GM10266 (cell line): ENCODE measurements at regions not wholly inside any gene's neighbourhood (a gene's known extent, or its start where the extent isn't known, plus 50 kb on each side); places are given as distances from the start of the nearest gene placed in this dataset.

Experiments
- DNase-seq: peaks from one replicate; pipeline ENCODE4 v3.0.0; 2012; ENCODE audit errors: extremely low spot score
- CTCF ChIP-seq: IDR thresholded peaks from 2 replicates; pipeline ENCODE4 v1.5.1; 2012; ENCODE audit warnings: mild to moderate bottlenecking, low read depth; ENCODE audit not compliant: control insufficient read depth, insufficient read depth; ENCODE audit errors: missing control alignments

- DNase-seq = no peak
- no peak for TF ChIP-seq CTCF
Observed at GRCh38 chr5:97471951-97472350, 288.9 kb upstream of the RIOK2 start.

DNA sequence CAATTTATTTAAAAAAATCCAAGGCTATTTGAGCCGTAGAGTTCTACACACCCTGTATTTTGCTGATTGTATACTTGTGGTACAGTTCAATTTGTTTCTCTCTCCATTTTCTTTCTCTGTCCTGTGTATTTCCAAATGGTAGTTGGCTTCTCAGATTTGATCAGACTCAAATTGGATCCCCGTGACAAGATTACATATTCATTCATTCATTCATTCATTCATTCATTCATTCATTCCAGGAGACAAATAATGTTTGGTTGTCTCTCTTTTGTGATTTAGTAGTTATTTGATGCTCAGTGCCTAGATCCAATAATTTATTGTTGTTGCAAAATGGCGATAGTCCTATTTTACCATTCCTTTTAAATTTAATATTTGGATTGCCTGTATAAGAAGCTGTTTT lies 292.8 kb upstream of the RIOK2 start:
- TF ChIP-seq CTCF = no peak
- no peak for DNase-seq

DNA sequence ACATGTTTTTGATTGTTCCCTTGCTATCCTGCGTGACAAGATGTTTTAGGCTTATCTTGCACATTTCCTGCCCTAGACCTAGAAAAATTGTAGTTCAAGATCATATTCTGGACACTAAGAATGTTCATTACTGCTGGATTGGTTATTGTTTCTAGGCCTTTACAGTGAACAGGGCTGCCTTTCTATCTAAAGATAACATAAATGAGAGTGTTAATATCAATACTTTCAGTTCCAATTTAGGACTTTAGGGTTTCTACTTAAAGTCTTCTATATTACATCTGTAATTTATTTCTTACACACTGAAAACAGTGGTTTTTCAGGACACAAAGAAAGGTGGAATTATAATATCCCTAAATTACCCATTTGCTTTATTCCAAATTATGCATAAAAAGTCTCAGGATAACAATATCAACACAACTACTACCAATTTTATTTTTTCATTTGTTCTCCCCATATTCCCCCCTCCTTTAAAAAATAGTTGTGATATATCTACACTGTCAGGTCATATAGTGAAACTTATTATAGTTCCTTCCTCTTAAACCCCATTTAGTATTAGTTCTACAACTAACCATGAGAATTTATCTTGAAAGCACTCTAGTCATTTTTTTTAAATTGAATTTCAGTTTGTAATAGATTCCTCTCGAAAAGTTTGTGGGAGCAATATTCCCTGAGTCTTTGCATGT lies 293.9 kb upstream of the RIOK2 start:
- TF ChIP-seq CTCF = no peak
- no peak for DNase-seq

GRCh38 chr5:97478483-97478882 lies 295.4 kb upstream of the RIOK2 start:
- DNase-seq = no peak
- TF ChIP-seq CTCF = no peak

- TF ChIP-seq CTCF = no peak
- no peak for DNase-seq
Observed at GRCh38 chr5:97480313-97480712, 297.3 kb upstream of the RIOK2 start.

- no peak for DNase-seq
- TF ChIP-seq CTCF = no peak
Observed at GRCh38 chr5:97488126-97488668, 305.1 kb upstream of the RIOK2 start.

DNA sequence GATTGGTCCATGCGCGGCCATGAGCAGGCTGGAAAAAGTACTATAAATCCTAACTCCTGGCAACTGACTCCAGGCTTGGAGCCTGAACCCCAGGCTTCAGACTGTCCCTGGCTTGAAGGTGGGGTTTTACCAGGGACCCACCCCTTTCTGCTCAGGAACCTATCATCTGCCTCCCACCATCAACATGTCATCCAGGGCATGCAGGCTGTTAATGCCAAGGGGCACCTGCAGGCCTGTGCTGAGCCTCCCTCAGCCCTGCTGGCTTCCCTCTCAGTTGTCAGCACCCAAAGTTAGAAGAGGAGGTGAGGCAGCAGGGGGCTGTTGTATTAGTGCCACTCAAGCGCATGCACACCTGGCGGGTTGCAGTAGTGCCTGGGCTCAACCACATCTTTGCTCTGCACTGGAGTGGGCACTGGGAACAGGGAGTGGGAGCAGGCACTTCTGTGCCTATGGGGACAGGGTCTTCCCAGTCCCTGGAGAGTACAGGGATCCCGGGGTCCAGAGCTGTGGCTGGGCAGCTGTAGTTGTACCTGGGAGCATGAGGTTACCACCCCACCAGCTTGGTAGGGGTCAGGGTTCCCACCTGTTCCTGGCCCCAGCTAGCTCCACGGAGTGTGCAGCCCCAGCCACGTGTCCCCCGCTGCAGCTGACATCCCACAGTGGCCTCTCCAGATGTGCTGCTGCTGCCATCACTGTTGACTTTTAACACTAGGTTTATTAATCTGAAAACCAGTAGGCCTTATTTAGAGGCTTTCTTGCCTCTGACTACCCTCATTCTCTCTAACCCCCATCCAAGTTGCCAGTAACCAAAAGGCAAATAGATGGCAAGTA lies 306.2 kb upstream of the RIOK2 start:
- no peak for DNase-seq
- TF ChIP-seq CTCF = no peak
